ENCODE measurements at regions not wholly inside any gene's neighbourhood (a gene's known extent, or its start where the extent isn't known, plus 50 kb on each side); places are given as distances from the start of the nearest gene placed in this dataset.

DNA sequence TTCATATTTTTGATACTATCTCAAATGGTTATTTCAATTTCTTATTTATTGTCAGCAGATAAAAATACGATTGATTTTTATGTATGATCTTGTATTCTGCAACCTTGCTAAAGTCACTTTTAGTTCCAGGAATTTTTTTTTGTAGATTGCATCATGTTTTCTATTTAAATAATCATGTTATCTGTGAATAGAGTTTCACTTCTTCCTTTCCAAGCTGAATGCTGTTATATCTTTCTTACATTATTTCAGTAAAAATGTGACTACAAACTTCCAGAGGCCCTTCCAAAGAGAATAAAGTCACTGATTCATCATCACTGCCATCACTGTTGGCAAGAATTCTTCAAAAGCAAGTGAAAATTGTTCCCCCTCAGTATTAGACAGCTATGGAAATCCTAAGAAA is 104.7 kb upstream of the RAP1B start:
- H3K4me3 ChIP-seq (IDR thresholded peaks at IDR 0.05; ENCODE audit: insufficient read depth, low read depth, low read length), result no peak overlapping the region
- no peak overlapping the region for H3K9ac ChIP-seq
- H3K27ac ChIP-seq, result no peak overlapping the region
- H2AFZ ChIP-seq (ENCODE audit: low read depth), result no peak overlapping the region
- H3K36me3 ChIP-seq (ENCODE audit: insufficient read depth), result no peaks in the 10 kb centered on the region
- no peaks in the 10 kb centered on the region for H3K4me1 ChIP-seq (ENCODE audit: low read depth, poor library complexity, severe bottlenecking)
- H3K27me3 ChIP-seq (ENCODE audit: insufficient read depth, low read depth), result no peaks in the 10 kb centered on the region
- H3K4me2 ChIP-seq, result no peak overlapping the region
- no peak for TF ChIP-seq CTCF (conservative IDR thresholded peaks at IDR 0.05; ENCODE audit: low read depth, low read length)
- H3K79me2 ChIP-seq (ENCODE audit: insufficient read depth, low read depth), result no peaks in the 10 kb centered on the region
- H4K20me1 ChIP-seq (ENCODE audit: insufficient read depth), result no peaks in the 10 kb centered on the region

DNA sequence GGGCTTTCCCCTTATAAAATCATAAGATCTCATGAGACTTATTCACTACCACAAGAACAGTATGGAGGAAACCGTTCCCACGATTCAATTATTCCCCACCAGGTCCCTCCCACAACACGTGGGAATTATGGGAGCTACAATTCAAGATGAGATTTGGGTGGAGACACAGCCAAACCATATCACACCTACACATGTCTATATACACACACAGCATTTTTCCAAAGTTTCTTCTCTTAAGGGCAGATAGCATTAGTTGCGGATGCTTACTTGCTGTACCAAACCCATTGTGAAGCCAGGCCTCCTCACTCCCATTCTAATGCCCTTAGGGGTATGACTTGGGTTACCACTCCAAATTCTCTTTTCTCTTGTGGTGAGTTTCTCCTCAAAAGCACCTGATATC is 104.1 kb upstream of the RAP1B start:
- TF ChIP-seq CTCF (conservative IDR thresholded peaks at IDR 0.05; ENCODE audit: low read depth, low read length), result no peak
- no peaks in the 10 kb centered on the region for H3K27me3 ChIP-seq (ENCODE audit: insufficient read depth, low read depth)
- H2AFZ ChIP-seq (ENCODE audit: low read depth), result no peak overlapping the region
- no peak overlapping the region for H3K4me2 ChIP-seq
- no peak overlapping the region for H3K27ac ChIP-seq
- H3K9ac ChIP-seq, result no peak overlapping the region
- no peaks in the 10 kb centered on the region for H3K4me1 ChIP-seq (ENCODE audit: low read depth, poor library complexity, severe bottlenecking)
- no peak overlapping the region for H3K4me3 ChIP-seq (IDR thresholded peaks at IDR 0.05; ENCODE audit: insufficient read depth, low read depth, low read length)
- no peaks in the 10 kb centered on the region for H3K36me3 ChIP-seq (ENCODE audit: insufficient read depth)
- no peaks in the 10 kb centered on the region for H3K79me2 ChIP-seq (ENCODE audit: insufficient read depth, low read depth)
- H4K20me1 ChIP-seq (ENCODE audit: insufficient read depth), result no peaks in the 10 kb centered on the region

DNA sequence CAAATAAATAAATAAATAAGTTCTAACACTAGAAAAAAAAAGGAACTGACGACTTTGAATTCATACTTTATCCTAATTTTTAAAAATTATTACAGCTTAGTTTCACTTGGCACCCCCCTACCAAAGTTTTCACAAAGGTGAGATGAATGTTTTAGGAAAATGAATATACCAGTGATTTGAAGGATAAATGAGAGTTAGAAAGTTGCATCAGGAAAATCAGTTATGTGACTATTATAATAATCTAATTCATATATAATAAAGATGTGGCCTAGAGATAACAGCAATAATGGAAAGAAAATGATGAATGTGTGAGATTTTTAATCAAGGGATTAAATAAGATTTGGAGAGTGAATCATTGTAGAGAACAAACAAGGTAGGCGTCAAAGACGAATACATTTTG is 103.0 kb upstream of the RAP1B start:
- H3K27me3 ChIP-seq (ENCODE audit: insufficient read depth, low read depth), result no peaks in the 10 kb centered on the region
- no peak overlapping the region for H3K9ac ChIP-seq
- no peak overlapping the region for H3K27ac ChIP-seq
- no peak for TF ChIP-seq CTCF (conservative IDR thresholded peaks at IDR 0.05; ENCODE audit: low read depth, low read length)
- H3K36me3 ChIP-seq (ENCODE audit: insufficient read depth), result no peaks in the 10 kb centered on the region
- H3K4me2 ChIP-seq, result no peak overlapping the region
- H3K79me2 ChIP-seq (ENCODE audit: insufficient read depth, low read depth), result no peaks in the 10 kb centered on the region
- H3K4me1 ChIP-seq (ENCODE audit: low read depth, poor library complexity, severe bottlenecking), result no peaks in the 10 kb centered on the region
- no peak overlapping the region for H3K4me3 ChIP-seq (IDR thresholded peaks at IDR 0.05; ENCODE audit: insufficient read depth, low read depth, low read length)
- no peaks in the 10 kb centered on the region for H4K20me1 ChIP-seq (ENCODE audit: insufficient read depth)
- no peak overlapping the region for H2AFZ ChIP-seq (ENCODE audit: low read depth)

- Histone ChIP-seq H3K9ac (no peak overlapping the region), H3K27me3 (ENCODE audit: insufficient read depth, low read depth) (no peaks in the 10 kb centered on the region), H3K27ac (no peak overlapping the region), H3K4me3 (IDR thresholded peaks at IDR 0.05; ENCODE audit: insufficient read depth, low read depth, low read length) (no peak overlapping the region), H4K20me1 (ENCODE audit: insufficient read depth) (no peaks in the 10 kb centered on the region), H2AFZ (ENCODE audit: low read depth) (no peak overlapping the region), H3K4me2 (no peak overlapping the region), H3K79me2 (ENCODE audit: insufficient read depth, low read depth) (no peaks in the 10 kb centered on the region), H3K4me1 (ENCODE audit: low read depth, poor library complexity, severe bottlenecking) (no peaks in the 10 kb centered on the region), H3K36me3 (ENCODE audit: insufficient read depth) (no peaks in the 10 kb centered on the region)
- no peak for TF ChIP-seq CTCF (conservative IDR thresholded peaks at IDR 0.05; ENCODE audit: low read depth, low read length)
These were observed 102.1 kb upstream of the RAP1B start for GRCh38 chr12:68508576-68508975.

GRCh38 chr12:68509242-68509641 is 101.5 kb upstream of the RAP1B start:
- Histone ChIP-seq H3K79me2 (ENCODE audit: insufficient read depth, low read depth) (no peaks in the 10 kb centered on the region), H3K27ac (no peak overlapping the region), H3K4me1 (ENCODE audit: low read depth, poor library complexity, severe bottlenecking) (no peaks in the 10 kb centered on the region), H3K27me3 (ENCODE audit: insufficient read depth, low read depth) (no peaks in the 10 kb centered on the region), H3K4me2 (no peak overlapping the region), H4K20me1 (ENCODE audit: insufficient read depth) (no peaks in the 10 kb centered on the region), H2AFZ (ENCODE audit: low read depth) (no peak overlapping the region), H3K9ac (no peak overlapping the region), H3K36me3 (ENCODE audit: insufficient read depth) (no peaks in the 10 kb centered on the region), H3K4me3 (IDR thresholded peaks at IDR 0.05; ENCODE audit: insufficient read depth, low read depth, low read length) (no peak overlapping the region)
- TF ChIP-seq CTCF (conservative IDR thresholded peaks at IDR 0.05; ENCODE audit: low read depth, low read length), result no peak

Data from KMS-11 (cell line).